ENCODE measurements at regions not wholly inside any gene's neighbourhood (a gene's known extent, or its start where the extent isn't known, plus 50 kb on each side); places are given as distances from the start of the nearest gene placed in this dataset.

- Histone ChIP-seq H3K36me3 (ENCODE audit: insufficient read depth, low read length) (no peaks in the 10 kb centered on the region), H4K20me1 (ENCODE audit: insufficient read depth) (no peaks in the 10 kb centered on the region), H3K9me3 (ENCODE audit: low read length) (no peaks in the 10 kb centered on the region), H3K4me2 (ENCODE audit: low read length) (no peak overlapping the region), H3K79me2 (replicated peaks; ENCODE audit: insufficient read depth, low read length) (no peaks in the 10 kb centered on the region), H3F3A (ENCODE audit: insufficient read depth, low read length, poor library complexity, severe bottlenecking) (no peaks in the 10 kb centered on the region), H3K27me3 (ENCODE audit: insufficient read depth, low read depth, low read length) (no peaks in the 10 kb centered on the region), H3K27ac (ENCODE audit: low read length) (no peak overlapping the region), H3K9ac (ENCODE audit: low read length) (no peak overlapping the region), H3K4me3 (ENCODE audit: low read length) (no peak overlapping the region), H2AFZ (ENCODE audit: low read depth, low read length) (no peak overlapping the region), H3K9me2 (ENCODE audit: insufficient read depth, low read length) (no peaks in the 10 kb centered on the region)
- TF ChIP-seq EZH2 (IDR thresholded peaks at IDR 0.05; ENCODE audit: borderline replicate concordance, insufficient read depth, low read length, poor library complexity, severe bottlenecking): no peak
- TF ChIP-seq POLR2AphosphoS5 (IDR thresholded peaks at IDR 0.05): no peak
- TF ChIP-seq, protein P1, sequence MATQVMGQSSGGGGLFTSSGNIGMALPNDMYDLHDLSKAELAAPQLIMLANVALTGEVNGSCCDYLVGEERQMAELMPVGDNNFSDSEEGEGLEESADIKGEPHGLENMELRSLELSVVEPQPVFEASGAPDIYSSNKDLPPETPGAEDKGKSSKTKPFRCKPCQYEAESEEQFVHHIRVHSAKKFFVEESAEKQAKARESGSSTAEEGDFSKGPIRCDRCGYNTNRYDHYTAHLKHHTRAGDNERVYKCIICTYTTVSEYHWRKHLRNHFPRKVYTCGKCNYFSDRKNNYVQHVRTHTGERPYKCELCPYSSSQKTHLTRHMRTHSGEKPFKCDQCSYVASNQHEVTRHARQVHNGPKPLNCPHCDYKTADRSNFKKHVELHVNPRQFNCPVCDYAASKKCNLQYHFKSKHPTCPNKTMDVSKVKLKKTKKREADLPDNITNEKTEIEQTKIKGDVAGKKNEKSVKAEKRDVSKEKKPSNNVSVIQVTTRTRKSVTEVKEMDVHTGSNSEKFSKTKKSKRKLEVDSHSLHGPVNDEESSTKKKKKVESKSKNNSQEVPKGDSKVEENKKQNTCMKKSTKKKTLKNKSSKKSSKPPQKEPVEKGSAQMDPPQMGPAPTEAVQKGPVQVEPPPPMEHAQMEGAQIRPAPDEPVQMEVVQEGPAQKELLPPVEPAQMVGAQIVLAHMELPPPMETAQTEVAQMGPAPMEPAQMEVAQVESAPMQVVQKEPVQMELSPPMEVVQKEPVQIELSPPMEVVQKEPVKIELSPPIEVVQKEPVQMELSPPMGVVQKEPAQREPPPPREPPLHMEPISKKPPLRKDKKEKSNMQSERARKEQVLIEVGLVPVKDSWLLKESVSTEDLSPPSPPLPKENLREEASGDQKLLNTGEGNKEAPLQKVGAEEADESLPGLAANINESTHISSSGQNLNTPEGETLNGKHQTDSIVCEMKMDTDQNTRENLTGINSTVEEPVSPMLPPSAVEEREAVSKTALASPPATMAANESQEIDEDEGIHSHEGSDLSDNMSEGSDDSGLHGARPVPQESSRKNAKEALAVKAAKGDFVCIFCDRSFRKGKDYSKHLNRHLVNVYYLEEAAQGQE (IDR thresholded peaks at IDR 0.05; ENCODE audit: borderline replicate concordance): no peak
- no peak for TF ChIP-seq MXI1 (conservative IDR thresholded peaks at IDR 0.05; ENCODE audit: poor library complexity, severe bottlenecking)
- TF ChIP-seq, protein P2, sequence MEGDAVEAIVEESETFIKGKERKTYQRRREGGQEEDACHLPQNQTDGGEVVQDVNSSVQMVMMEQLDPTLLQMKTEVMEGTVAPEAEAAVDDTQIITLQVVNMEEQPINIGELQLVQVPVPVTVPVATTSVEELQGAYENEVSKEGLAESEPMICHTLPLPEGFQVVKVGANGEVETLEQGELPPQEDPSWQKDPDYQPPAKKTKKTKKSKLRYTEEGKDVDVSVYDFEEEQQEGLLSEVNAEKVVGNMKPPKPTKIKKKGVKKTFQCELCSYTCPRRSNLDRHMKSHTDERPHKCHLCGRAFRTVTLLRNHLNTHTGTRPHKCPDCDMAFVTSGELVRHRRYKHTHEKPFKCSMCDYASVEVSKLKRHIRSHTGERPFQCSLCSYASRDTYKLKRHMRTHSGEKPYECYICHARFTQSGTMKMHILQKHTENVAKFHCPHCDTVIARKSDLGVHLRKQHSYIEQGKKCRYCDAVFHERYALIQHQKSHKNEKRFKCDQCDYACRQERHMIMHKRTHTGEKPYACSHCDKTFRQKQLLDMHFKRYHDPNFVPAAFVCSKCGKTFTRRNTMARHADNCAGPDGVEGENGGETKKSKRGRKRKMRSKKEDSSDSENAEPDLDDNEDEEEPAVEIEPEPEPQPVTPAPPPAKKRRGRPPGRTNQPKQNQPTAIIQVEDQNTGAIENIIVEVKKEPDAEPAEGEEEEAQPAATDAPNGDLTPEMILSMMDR (IDR thresholded peaks at IDR 0.05; ENCODE audit: poor library complexity, severe bottlenecking): no peak
- TF ChIP-seq TAF1 (IDR thresholded peaks at IDR 0.05; ENCODE audit: low read depth): no peak
- no peak for TF ChIP-seq SMC3 (conservative IDR thresholded peaks at IDR 0.05; ENCODE audit: poor library complexity)
- no peak for TF ChIP-seq RAD21 (conservative IDR thresholded peaks at IDR 0.05)
- no peak for TF ChIP-seq EP300 (conservative IDR thresholded peaks at IDR 0.05; ENCODE audit: poor library complexity, severe bottlenecking)
Observed at GRCh38 chr5:2417301-2417700, 334.2 kb downstream of the IRX2 start.

- Histone ChIP-seq H2AFZ (ENCODE audit: low read depth, low read length) (no peak overlapping the region), H3K4me3 (ENCODE audit: low read length) (no peak overlapping the region), H3F3A (ENCODE audit: insufficient read depth, low read length, poor library complexity, severe bottlenecking) (no peaks in the 10 kb centered on the region), H4K20me1 (ENCODE audit: insufficient read depth) (no peaks in the 10 kb centered on the region), H3K79me2 (replicated peaks; ENCODE audit: insufficient read depth, low read length) (no peaks in the 10 kb centered on the region), H3K9me2 (ENCODE audit: insufficient read depth, low read length) (no peaks in the 10 kb centered on the region), H3K36me3 (ENCODE audit: insufficient read depth, low read length) (no peaks in the 10 kb centered on the region), H3K9me3 (ENCODE audit: low read length) (no peaks in the 10 kb centered on the region), H3K27me3 (ENCODE audit: insufficient read depth, low read depth, low read length) (no peaks in the 10 kb centered on the region), H3K27ac (ENCODE audit: low read length) (no peak overlapping the region), H3K4me2 (ENCODE audit: low read length) (no peak overlapping the region), H3K9ac (ENCODE audit: low read length) (no peak overlapping the region)
- TF ChIP-seq, protein P1 (IDR thresholded peaks at IDR 0.05; ENCODE audit: borderline replicate concordance): no peak
- TF ChIP-seq, protein P2 (IDR thresholded peaks at IDR 0.05; ENCODE audit: poor library complexity, severe bottlenecking): no peak
- TF ChIP-seq TAF1 (IDR thresholded peaks at IDR 0.05; ENCODE audit: low read depth) (no peak), SMC3 (conservative IDR thresholded peaks at IDR 0.05; ENCODE audit: poor library complexity) (no peak), EP300 (conservative IDR thresholded peaks at IDR 0.05; ENCODE audit: poor library complexity, severe bottlenecking) (no peak), MXI1 (conservative IDR thresholded peaks at IDR 0.05; ENCODE audit: poor library complexity, severe bottlenecking) (no peak), EZH2 (IDR thresholded peaks at IDR 0.05; ENCODE audit: borderline replicate concordance, insufficient read depth, low read length, poor library complexity, severe bottlenecking) (no peak), POLR2AphosphoS5 (IDR thresholded peaks at IDR 0.05) (no peak), RAD21 (conservative IDR thresholded peaks at IDR 0.05) (no peak)
Observed at GRCh38 chr5:2415678-2416077, 335.8 kb downstream of the IRX2 start.

Measured in neural cell (in vitro differentiated cells).